ENCODE measurements at regions not wholly inside any gene's neighbourhood (a gene's known extent, or its start where the extent isn't known, plus 50 kb on each side); places are given as distances from the start of the nearest gene placed in this dataset.

- Histone ChIP-seq H3K4me1 (no peaks in the 10 kb centered on the region), H3K27me3 (no peaks in the 10 kb centered on the region), H3K4me3 (no peak overlapping the region), H3K36me3 (no peaks in the 10 kb centered on the region), H3K9me3 (no peaks in the 10 kb centered on the region), H3K27ac (no peak overlapping the region)
- no peak for TF ChIP-seq CTCF (IDR thresholded peaks at IDR 0.05)
- no peak for DNase-seq (ENCODE audit: low spot score)
Measured at GRCh38 chr13:62799931-62800436, 1384.3 kb upstream of the PCDH20 start.

- Histone ChIP-seq H3K27me3 (no peaks in the 10 kb centered on the region), H3K9me3 (no peaks in the 10 kb centered on the region), H3K4me1 (no peaks in the 10 kb centered on the region), H3K27ac (no peak overlapping the region), H3K36me3 (no peaks in the 10 kb centered on the region), H3K4me3 (no peak overlapping the region)
- no peak for TF ChIP-seq CTCF (IDR thresholded peaks at IDR 0.05)
- DNase-seq (ENCODE audit: low spot score), result no peak
Measured at GRCh38 chr13:62799038-62799535, 1383.4 kb upstream of the PCDH20 start.

GRCh38 chr13:62793850-62794249, 1378.2 kb upstream of the PCDH20 start:
- no peaks in the 10 kb centered on the region for H3K4me1 ChIP-seq
- H3K27me3 ChIP-seq, result no peaks in the 10 kb centered on the region
- no peak for DNase-seq (ENCODE audit: low spot score)
- H3K36me3 ChIP-seq, result no peaks in the 10 kb centered on the region
- no peak overlapping the region for H3K27ac ChIP-seq
- no peaks in the 10 kb centered on the region for H3K9me3 ChIP-seq
- H3K4me3 ChIP-seq, result no peak overlapping the region
- TF ChIP-seq CTCF (IDR thresholded peaks at IDR 0.05), result no peak

- H3K9me3 ChIP-seq, result no peaks in the 10 kb centered on the region
- no peak for TF ChIP-seq CTCF (IDR thresholded peaks at IDR 0.05)
- no peaks in the 10 kb centered on the region for H3K27me3 ChIP-seq
- no peak overlapping the region for H3K27ac ChIP-seq
- H3K4me1 ChIP-seq, result no peaks in the 10 kb centered on the region
- H3K36me3 ChIP-seq, result no peaks in the 10 kb centered on the region
- no peak for DNase-seq (ENCODE audit: low spot score)
- H3K4me3 ChIP-seq, result no peak overlapping the region
Measured at GRCh38 chr13:62781866-62782265, 1366.2 kb upstream of the PCDH20 start.

- no peaks in the 10 kb centered on the region for H3K27me3 ChIP-seq
- TF ChIP-seq CTCF (IDR thresholded peaks at IDR 0.05), result no peak
- H3K9me3 ChIP-seq, result no peaks in the 10 kb centered on the region
- H3K36me3 ChIP-seq, result no peaks in the 10 kb centered on the region
- DNase-seq (ENCODE audit: low spot score), result no peak
- H3K27ac ChIP-seq, result no peak overlapping the region
- H3K4me1 ChIP-seq, result no peaks in the 10 kb centered on the region
- no peak overlapping the region for H3K4me3 ChIP-seq
Measured at GRCh38 chr13:62779161-62779560, 1363.5 kb upstream of the PCDH20 start.

- H3K9me3 ChIP-seq, result no peaks in the 10 kb centered on the region
- no peak overlapping the region for H3K4me3 ChIP-seq
- no peaks in the 10 kb centered on the region for H3K36me3 ChIP-seq
- no peak for DNase-seq (ENCODE audit: low spot score)
- no peak for TF ChIP-seq CTCF (IDR thresholded peaks at IDR 0.05)
- no peak overlapping the region for H3K27ac ChIP-seq
- no peaks in the 10 kb centered on the region for H3K4me1 ChIP-seq
- no peaks in the 10 kb centered on the region for H3K27me3 ChIP-seq
Measured at GRCh38 chr13:62767473-62767872, 1351.8 kb upstream of the PCDH20 start.
